HL-60 (cell line): ENCODE measurements at regions not wholly inside any gene's neighbourhood (a gene's known extent, or its start where the extent isn't known, plus 50 kb on each side); places are given as distances from the start of the nearest gene placed in this dataset.

Experiments used
- DNase-seq, 2 experiments: peaks; one replicate each; pipeline ENCODE4 v3.0.0-alpha.2; 2010 to 2020; ENCODE audit warnings: low read depth in 1 of 2, low spot score in 1 of 2
- H3K27ac ChIP-seq: fragments of 250-450 bp; sonication (Bioruptor Pico); replicated peaks from 2 replicates; pipeline ENCODE4 v1.5.1; 2020; ENCODE audit warnings: mild to moderate bottlenecking, moderate library complexity
- H3K27me3 ChIP-seq: fragments of 250-450 bp; sonication (Bioruptor Pico); 2 replicates; pipeline ENCODE4 v1.5.1; 2021; ENCODE audit warnings: mild to moderate bottlenecking, moderate library complexity; ENCODE audit not compliant: insufficient read depth, poor library complexity, severe bottlenecking
- H3K4me3 ChIP-seq: replicated peaks from 2 replicates; pipeline ENCODE4 v1.5.1; 2011; ENCODE audit warnings: mild to moderate bottlenecking, control low read depth, low read length; ENCODE audit not compliant: insufficient read depth
- GABPA ChIP-seq: IDR thresholded peaks from 2 replicates; pipeline ENCODE4 v1.6.1; 2012; ENCODE audit warnings: low read depth
- POLR2AphosphoS5 ChIP-seq: IDR thresholded peaks from 2 replicates; pipeline ENCODE4 v1.6.1; 2012; ENCODE audit warnings: low read depth
- REST ChIP-seq: IDR thresholded peaks from 2 replicates; pipeline ENCODE4 v1.6.1; 2012; ENCODE audit warnings: low read depth; ENCODE audit not compliant: insufficient replicate concordance
- SPI1 ChIP-seq: IDR thresholded peaks from 2 replicates; pipeline ENCODE4 v1.6.1; 2012; ENCODE audit warnings: low read depth, mild to moderate bottlenecking, borderline replicate concordance
- TF ChIP-seq, protein P1 (sequence below): IDR thresholded peaks from one replicate; pipeline ENCODE4 v1.5.1; 2011; ENCODE audit warnings: low read length, control low read depth, inconsistent platforms; ENCODE audit not compliant: insufficient read depth

GRCh38 chr5:123879071-123879470, 367.1 kb downstream of the CSNK1G3 start:
- Histone ChIP-seq H3K4me3 (no peak overlapping the region), H3K27me3 (no peaks in the 10 kb centered on the region), H3K27ac (no peak overlapping the region)
- no peak for DNase-seq
- no peak for TF ChIP-seq GABPA
- TF ChIP-seq POLR2AphosphoS5: no peak
- TF ChIP-seq, protein P1, sequence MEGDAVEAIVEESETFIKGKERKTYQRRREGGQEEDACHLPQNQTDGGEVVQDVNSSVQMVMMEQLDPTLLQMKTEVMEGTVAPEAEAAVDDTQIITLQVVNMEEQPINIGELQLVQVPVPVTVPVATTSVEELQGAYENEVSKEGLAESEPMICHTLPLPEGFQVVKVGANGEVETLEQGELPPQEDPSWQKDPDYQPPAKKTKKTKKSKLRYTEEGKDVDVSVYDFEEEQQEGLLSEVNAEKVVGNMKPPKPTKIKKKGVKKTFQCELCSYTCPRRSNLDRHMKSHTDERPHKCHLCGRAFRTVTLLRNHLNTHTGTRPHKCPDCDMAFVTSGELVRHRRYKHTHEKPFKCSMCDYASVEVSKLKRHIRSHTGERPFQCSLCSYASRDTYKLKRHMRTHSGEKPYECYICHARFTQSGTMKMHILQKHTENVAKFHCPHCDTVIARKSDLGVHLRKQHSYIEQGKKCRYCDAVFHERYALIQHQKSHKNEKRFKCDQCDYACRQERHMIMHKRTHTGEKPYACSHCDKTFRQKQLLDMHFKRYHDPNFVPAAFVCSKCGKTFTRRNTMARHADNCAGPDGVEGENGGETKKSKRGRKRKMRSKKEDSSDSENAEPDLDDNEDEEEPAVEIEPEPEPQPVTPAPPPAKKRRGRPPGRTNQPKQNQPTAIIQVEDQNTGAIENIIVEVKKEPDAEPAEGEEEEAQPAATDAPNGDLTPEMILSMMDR: no peak
- TF ChIP-seq REST: no peak
- TF ChIP-seq SPI1: no peak

GRCh38 chr5:123876276-123876790, 364.4 kb downstream of the CSNK1G3 start:
- TF ChIP-seq POLR2AphosphoS5 (no peak), GABPA (no peak), REST (no peak), SPI1 (no peak)
- TF ChIP-seq, protein P1: no peak
- Histone ChIP-seq H3K27ac (no peak overlapping the region), H3K4me3 (no peak overlapping the region), H3K27me3 (no peaks in the 10 kb centered on the region)
- no peak for DNase-seq

- H3K27me3 ChIP-seq: no peaks in the 10 kb centered on the region
- TF ChIP-seq POLR2AphosphoS5: no peak
- H3K27ac ChIP-seq: no peak overlapping the region
- H3K4me3 ChIP-seq: no peak overlapping the region
- DNase-seq: no peak
Observed at GRCh38 chr5:123875561-123876275, 363.7 kb downstream of the CSNK1G3 start.

GRCh38 chr5:123874600-123875201, 362.7 kb downstream of the CSNK1G3 start:
- no peak for DNase-seq
- no peak overlapping the region for H3K27ac ChIP-seq
- no peak overlapping the region for H3K4me3 ChIP-seq
- TF ChIP-seq, protein P1: no peak
- TF ChIP-seq GABPA (no peak), REST (no peak), POLR2AphosphoS5 (no peak), SPI1 (no peak)
- H3K27me3 ChIP-seq: no peaks in the 10 kb centered on the region
